ENCODE measurements at regions not wholly inside any gene's neighbourhood (a gene's known extent, or its start where the extent isn't known, plus 50 kb on each side); places are given as distances from the start of the nearest gene placed in this dataset.
A peak's percentile ranks its signal among the peaks of the same experiment; 100 is the strongest.

GRCh38 chr10:131755200-131755599, 145.6 kb upstream of the PPP2R2D start:
- peak overlapping the region; percentile 75 for H3K27ac Mint-ChIP-seq (ENCODE audit: unreplicated experiment)
- peaks cover 18% of the 10 kb centered on the region for H3K4me1 Mint-ChIP-seq (ENCODE audit: low read depth, unreplicated experiment)
- no peaks in the 10 kb centered on the region for H3K36me3 Mint-ChIP-seq (ENCODE audit: insufficient read depth, unreplicated experiment)
- H3K27me3 Mint-ChIP-seq (ENCODE audit: unreplicated experiment): no peaks in the 10 kb centered on the region
- no peak for TF ChIP-seq CTCF (IDR thresholded peaks at IDR 0.05; ENCODE audit: unreplicated experiment)
- peak; percentile 38 for DNase-seq
- BruUV-seq (replicated peaks): no TSS peak
- intact Hi-C loops (cut with micrococcal nuclease; ENCODE audit: unreplicated experiment): no loop called here
- CTCF ChIA-PET: no interaction called here
- no peak overlapping the region for H3K4me3 Mint-ChIP-seq (ENCODE audit: low read depth, unreplicated experiment)
- H3K9me3 Mint-ChIP-seq (ENCODE audit: low read depth, unreplicated experiment): no peaks in the 10 kb centered on the region

GRCh38 chr10:131757285-131758058, 143.3 kb upstream of the PPP2R2D start:
- H3K27me3 Mint-ChIP-seq (ENCODE audit: unreplicated experiment): peaks cover 21% of the 10 kb centered on the region
- BruUV-seq (replicated peaks): no TSS peak
- H3K4me3 Mint-ChIP-seq (ENCODE audit: low read depth, unreplicated experiment): no peak overlapping the region
- H3K4me1 Mint-ChIP-seq (ENCODE audit: low read depth, unreplicated experiment): peaks cover 8% of the 10 kb centered on the region
- CTCF ChIA-PET: no interaction called here
- TF ChIP-seq CTCF (IDR thresholded peaks at IDR 0.05; ENCODE audit: unreplicated experiment): no peak
- intact Hi-C loops (cut with micrococcal nuclease; ENCODE audit: unreplicated experiment): no loop called here
- no peak for DNase-seq
- no peaks in the 10 kb centered on the region for H3K9me3 Mint-ChIP-seq (ENCODE audit: low read depth, unreplicated experiment)
- no peak overlapping the region for H3K27ac Mint-ChIP-seq (ENCODE audit: unreplicated experiment)
- no peaks in the 10 kb centered on the region for H3K36me3 Mint-ChIP-seq (ENCODE audit: insufficient read depth, unreplicated experiment)

GRCh38 chr10:131758062-131758938, 142.5 kb upstream of the PPP2R2D start:
- H3K27ac Mint-ChIP-seq (ENCODE audit: unreplicated experiment): no peak overlapping the region

GRCh38 chr10:131758939-131759301, 141.9 kb upstream of the PPP2R2D start:
- CTCF ChIA-PET: no interaction called here
- Mint-ChIP-seq H3K4me1 (ENCODE audit: low read depth, unreplicated experiment) (peaks cover 8% of the 10 kb centered on the region), H3K9me3 (ENCODE audit: low read depth, unreplicated experiment) (no peaks in the 10 kb centered on the region), H3K36me3 (ENCODE audit: insufficient read depth, unreplicated experiment) (no peaks in the 10 kb centered on the region), H3K27ac (ENCODE audit: unreplicated experiment) (no peak overlapping the region), H3K4me3 (ENCODE audit: low read depth, unreplicated experiment) (no peak overlapping the region), H3K27me3 (ENCODE audit: unreplicated experiment) (peaks cover 34% of the 10 kb centered on the region)
- no peak for DNase-seq
- no peak for TF ChIP-seq CTCF (IDR thresholded peaks at IDR 0.05; ENCODE audit: unreplicated experiment)
- no TSS peak for BruUV-seq (replicated peaks)
- intact Hi-C loops (cut with micrococcal nuclease; ENCODE audit: unreplicated experiment): no loop called here

More at GRCh38 chr10:131758062-131758938, 142.5 kb upstream of the PPP2R2D start:
- Mint-ChIP-seq H3K4me3 (ENCODE audit: low read depth, unreplicated experiment) (no peak overlapping the region), H3K4me1 (ENCODE audit: low read depth, unreplicated experiment) (peaks cover 8% of the 10 kb centered on the region), H3K27me3 (ENCODE audit: unreplicated experiment) (peaks cover 28% of the 10 kb centered on the region), H3K36me3 (ENCODE audit: insufficient read depth, unreplicated experiment) (no peaks in the 10 kb centered on the region), H3K9me3 (ENCODE audit: low read depth, unreplicated experiment) (no peaks in the 10 kb centered on the region)
- no peak for DNase-seq
- CTCF ChIA-PET: no interaction called here
- TF ChIP-seq CTCF (IDR thresholded peaks at IDR 0.05; ENCODE audit: unreplicated experiment): no peak
- intact Hi-C loops (cut with micrococcal nuclease; ENCODE audit: unreplicated experiment): no loop called here
- no TSS peak for BruUV-seq (replicated peaks)

All from Calu3 (cell line).